GM12801 (cell line): ENCODE measurements at regions not wholly inside any gene's neighbourhood (a gene's known extent, or its start where the extent isn't known, plus 50 kb on each side); places are given as distances from the start of the nearest gene placed in this dataset.

Experiments
- CTCF ChIP-seq: IDR thresholded peaks from one replicate; pipeline ENCODE4 v1.5.1; 2011; ENCODE audit warnings: control low read depth; ENCODE audit not compliant: insufficient read length; ENCODE audit errors: extremely low read depth

- no peak for TF ChIP-seq CTCF
Measured at GRCh38 chr2:8304821-8305766, 376.8 kb upstream of the ID2 start.

GRCh38 chr2:8306530-8307351, 375.1 kb upstream of the ID2 start:
- no peak for TF ChIP-seq CTCF

GRCh38 chr2:8307606-8308180, 374.2 kb upstream of the ID2 start:
- no peak for TF ChIP-seq CTCF

- no peak for TF ChIP-seq CTCF
Measured at GRCh38 chr2:8309131-8309530, 372.7 kb upstream of the ID2 start.

GRCh38 chr2:8310557-8311455, 371.1 kb upstream of the ID2 start:
- no peak for TF ChIP-seq CTCF

GRCh38 chr2:8312221-8312620, 369.6 kb upstream of the ID2 start:
- no peak for TF ChIP-seq CTCF
